Activated CD8-positive, alpha-beta memory T cell treated with anti-CD3 and anti-CD28 coated beads, Interleukin-2, amount 50 U/mL, for 24 hours (primary cell): ENCODE measurements at regions not wholly inside any gene's neighbourhood (a gene's known extent, or its start where the extent isn't known, plus 50 kb on each side); places are given as distances from the start of the nearest gene placed in this dataset.

Experiments used
- DNase-seq: peaks from one replicate; pipeline ENCODE4 v3.0.0-alpha.2; 2020; ENCODE audit errors: extremely low read depth

DNA sequence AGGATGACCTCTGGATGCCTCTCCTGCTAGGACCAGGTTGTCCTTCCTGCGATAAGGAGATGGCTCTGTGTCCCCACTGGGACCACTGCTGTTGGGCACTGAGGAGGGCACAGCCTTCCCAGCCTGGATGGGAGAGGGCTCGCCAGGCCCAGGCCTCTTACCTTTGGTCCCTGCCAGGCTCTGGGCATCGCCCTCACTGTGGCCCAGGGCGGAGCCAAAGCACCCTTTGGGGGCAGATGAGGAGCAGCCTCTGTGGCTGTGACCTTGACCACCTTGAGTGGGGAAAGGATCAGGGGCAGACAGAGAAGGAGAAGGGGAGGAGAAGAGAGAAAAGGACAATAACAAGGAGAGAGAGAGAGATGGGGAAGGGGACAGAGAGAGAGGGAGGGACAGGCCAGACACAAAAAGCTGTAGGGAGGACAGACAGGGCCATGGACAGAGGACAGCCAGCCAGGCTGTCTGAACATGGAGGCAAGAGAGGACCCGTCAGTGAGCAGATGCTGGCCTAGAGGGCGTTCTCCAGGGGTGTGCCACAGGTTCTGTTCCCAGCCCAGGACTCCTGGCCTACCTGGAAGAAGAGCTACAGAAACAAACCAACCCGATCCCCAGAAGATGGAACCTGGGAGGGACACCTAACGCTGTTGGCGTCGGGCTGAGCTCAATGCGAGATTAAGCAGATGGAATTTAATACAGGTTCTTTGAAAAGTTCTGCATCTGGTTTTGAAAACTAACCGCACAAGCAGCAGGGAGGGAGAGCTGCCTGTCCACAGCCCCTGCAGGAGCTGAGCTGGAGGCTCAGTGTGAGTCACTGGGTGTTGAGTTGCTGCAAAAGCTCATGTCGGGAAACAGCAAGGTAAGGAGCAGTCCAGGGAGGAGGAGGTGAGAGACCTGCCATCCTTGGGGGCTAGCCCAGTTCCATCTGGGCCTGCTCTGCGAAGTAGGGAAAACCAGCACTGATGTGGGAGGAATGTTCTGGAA, 262.1 kb downstream of the PTPRU start:
- DNase-seq = no peak

DNA sequence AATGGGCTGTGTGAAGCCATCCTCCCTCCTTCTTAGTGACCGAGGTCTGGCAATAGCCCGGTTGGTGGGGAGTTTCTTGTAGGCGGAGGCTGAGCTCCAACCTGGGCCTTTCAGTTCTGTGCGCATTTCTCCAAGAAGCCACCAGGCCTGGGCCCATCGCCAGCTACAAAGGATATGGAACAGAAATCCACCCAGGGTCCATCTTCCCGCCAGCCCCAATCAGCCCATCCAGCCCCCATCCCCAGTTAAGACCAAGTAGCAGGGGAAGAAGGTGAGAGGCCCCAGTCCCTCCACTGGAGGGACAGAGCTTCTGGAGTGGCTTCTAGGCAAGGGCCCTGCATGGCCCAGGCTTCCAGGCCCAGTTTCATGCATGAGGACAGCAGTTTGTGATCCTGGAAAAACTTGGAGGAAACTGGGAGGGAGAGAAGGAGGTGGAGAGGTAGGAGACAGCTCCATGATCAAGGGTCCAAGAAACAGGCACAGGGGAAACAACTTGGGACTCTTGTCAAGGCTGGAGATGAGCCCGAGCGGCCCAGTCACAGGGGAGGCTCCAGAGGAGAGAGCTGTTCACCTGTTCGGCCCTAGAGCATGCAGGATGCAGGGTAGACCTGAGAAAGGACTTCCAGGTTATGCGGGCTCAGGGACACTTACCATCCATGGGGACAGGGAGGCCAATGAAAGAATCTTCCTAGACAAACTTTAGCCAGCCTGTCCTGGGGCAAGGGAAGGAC, 261.2 kb downstream of the PTPRU start:
- DNase-seq = no peak

DNA sequence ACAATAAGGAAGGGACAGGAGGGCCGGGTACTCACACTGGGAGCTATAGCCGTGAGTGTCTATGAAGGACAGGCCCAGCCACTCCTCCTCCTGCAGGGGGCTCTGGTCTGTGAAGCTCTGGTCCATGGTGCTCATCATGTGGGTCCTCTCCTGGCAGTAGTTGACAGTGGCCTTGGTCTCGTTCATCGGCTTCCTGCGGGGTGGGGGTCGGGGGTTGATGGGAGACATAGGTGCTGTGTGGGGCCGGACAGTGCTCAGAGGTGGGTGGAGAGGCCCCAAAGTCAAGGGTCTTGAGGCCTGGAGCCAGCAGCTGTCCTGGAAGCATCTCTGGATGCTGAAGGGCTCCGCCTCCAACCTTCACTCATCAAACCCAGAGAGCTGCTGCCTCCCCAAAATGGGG, 260.4 kb downstream of the PTPRU start:
- no peak for DNase-seq

DNA sequence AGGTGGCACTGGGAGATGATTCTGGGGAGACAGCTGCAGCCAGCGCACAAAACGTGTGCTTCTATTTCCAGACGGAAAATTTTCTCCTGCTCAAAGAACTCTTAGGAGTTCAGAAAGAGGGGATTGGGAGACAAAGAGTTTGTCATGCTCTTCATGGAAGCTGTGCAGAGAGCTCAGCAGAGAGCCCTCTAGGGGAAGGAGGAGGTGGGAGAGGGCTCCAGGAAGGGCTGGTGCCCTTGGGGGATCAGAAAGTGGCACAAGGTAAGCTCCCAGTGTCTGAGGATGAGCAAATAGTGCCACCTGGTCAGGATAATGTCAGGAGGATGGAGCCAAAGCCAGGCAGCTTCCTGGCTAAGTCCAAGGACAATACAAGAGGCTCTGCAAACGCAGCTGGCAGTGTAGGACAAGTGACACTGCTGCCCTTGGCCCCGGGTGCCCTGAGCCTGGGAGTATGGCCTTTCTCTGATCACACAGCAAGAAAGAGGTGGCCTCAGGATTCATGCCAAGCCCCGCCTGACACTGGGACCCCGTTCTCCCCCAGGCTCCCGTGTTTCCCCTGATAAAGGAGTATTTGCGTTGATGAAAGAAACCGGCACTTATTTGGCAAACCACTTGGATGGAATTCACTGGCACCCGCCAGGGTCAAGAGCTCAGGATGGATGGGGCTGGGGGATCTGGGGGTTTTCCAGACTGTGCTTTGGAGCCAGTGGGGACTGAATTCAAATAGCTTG, 254.0 kb downstream of the PTPRU start:
- no peak for DNase-seq

DNA sequence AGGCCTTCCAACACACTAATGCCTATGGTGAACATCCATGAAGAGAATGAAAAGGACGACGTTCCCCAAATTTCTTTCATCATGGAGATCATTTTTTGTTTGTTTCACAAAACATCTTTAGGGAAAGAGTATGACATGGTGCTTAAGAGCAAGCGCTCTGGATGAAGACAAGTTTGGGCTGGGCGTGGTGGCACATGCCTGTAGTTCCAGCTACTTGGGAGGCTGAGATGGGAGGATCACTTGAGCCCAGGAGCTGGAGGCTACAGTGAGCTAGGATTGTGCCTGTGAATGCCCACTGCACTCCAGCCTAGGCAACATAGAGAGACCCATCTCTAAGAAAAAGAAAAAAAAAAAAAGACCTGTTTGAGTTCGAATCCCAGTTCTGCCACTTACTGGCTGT, 253.1 kb downstream of the PTPRU start:
- DNase-seq = no peak

DNA sequence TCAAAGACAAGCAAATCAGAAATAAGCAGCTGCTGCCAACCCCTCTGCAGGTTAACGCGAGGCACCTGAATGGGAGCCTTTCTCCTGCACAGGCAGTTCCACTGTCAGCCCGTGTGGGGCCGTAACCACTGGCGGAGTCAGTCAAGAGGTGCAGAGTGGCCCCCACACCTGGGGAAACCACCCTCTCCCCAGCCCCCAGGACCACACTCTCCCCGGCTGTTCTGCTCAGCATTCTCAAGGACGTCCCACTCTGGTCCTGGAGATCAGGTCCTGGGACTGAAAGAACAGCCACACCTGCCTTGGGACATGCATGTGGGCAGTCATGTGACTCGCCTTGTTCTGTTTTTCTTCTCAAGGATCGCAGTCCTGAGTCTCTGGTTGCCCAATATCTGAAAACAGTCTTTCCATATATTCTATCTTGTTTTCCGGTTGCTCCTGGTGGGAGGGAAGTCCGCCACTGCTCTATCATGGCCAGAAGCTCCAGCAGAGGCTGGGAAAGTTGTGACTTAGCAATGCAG, 252.5 kb downstream of the PTPRU start:
- no peak for DNase-seq

DNA sequence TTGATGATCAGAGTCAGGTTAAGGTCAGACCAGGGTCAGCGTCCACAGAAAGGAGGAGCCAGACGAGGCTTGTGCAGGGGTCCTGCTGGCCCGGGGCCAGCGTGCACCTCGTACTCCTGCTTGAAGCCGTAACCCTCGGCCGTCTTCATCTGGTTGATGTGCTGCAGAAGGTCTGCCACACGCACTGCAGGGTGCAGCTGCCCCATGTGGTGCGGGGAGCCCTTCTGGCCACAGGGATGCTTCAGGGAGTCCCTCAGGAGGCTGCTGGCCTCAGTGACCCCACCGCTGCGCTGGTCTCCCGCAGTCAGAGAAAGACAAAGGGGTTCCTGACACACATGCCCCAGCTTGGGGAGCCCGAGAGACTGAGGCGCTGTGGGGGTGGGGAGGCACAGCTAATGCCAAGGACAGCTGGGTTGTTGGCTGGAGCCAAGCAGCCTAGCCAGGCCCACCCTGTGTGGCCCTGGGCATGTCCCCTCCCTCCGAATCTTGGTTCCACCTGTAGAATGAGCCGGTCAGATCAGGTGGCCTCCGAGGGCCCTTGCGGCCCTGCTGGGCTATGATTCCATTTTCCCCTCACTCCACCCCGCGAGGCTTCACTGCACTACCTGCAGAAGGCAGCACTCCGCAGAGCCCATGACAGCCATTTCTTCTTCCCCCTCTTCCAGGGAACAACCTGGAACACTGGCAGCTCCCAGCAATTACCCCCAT, 251.9 kb downstream of the PTPRU start:
- no peak for DNase-seq

DNA sequence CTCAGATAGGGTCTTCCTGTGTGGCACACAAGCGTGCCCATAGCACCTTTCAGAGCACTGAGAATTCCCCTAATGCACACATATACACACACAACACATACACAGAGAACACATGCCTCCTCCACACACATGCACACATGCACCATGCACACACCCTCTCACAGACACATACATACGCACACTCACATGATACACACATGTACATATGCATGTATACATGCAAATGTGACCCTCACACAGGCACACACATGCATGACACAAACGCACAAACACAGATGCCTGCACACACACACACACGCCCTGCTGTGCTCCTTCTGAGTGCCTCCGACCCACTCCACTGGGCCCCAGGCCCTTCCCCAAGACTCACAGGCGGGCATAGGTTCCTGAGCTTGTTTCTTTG, 251.0 kb downstream of the PTPRU start:
- no peak for DNase-seq

DNA sequence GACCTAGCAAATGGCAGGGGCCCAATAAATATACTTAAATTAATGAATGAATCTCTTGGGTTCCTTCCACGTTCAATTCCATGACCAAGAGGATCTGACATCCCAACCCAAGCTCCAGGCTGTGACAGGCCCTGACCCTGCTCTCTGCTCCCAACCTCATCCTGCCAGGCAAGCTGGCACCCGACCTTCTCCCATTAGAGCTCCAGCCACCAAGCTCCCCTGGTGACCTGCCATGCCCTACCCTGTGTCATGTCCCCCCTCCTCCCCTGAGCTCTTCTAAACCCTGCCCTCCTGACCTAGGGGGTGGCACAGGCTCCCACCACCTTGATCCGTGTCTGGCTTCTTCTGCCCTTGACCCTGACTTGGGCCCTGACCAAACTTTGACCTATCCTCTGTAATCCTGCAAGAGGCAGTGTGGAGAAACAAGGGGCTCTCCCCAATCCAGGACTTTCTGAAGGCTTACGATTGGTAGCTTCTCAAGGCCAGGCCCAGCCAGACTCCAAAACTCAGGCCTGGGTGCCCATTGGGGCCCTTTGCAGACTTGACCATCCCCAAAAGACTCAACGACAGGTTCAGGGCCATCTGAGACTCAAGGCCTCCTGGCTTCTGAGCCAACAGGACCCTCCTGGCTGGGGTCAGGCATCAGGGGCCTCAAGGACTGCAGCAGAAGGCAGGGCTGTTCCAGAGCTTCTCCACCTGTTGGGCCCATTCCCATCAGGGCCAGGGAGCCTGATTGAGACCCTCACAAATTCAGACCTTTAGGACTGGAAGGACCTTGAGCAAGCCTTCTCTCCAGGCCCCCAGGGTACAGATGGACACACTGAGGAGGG, 249.0 kb downstream of the PTPRU start:
- DNase-seq = no peak

DNA sequence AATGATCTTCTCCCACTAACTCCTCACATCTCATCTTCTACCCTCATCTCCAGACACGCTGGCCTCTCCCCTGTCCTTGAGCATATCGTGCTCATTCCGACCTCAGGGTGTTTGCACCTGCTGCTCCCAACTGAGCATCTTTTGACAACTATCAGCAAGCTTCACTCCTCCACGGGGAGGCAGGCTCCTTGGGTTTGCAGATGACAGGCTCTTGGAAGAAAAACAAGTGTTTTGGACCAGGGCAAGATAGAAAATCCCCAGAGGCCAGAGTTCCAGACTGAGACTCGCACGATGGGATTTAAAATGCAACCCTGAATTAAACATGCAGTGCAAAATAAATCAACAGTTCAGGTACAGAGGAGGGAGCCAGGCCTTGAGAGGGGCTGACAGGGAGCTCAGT, 246.7 kb downstream of the PTPRU start:
- DNase-seq = no peak

DNA sequence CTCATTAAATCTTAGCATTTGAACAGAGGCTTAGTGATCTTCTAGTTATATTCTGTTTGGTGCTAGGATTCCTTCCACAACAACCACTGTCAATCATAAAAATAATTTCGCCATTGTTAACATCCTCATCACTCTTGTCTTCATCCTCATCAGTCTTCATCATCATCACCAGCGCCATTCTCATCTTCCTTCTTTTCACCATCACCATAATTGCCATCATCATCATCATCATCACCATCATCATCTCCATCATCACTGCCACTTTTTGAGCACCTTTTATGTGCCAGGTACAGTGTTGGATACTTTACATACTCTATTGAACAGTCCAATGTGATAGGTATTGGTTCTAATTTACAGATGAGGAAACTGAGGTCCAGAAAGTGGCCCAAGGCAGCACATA, 245.7 kb downstream of the PTPRU start:
- no peak for DNase-seq

DNA sequence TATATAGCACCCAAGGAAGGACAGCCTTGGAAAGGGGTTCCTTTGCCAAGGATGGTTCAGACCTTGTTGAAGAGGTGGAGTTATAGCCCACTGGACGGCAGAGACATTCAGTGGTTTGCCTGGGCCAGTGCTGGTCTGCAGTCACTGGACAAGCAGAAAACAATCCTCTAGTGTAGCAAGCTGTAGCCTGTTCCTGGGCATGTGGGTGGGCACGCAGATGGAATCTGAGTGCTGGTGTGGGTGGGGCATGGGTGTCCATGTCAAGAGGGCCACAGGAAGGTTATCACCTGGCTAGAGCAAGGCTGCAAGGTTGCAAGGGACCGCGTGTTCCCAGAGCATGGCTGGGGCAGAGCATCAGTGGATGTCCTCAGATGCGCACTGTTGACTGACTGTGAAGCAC, 244.7 kb downstream of the PTPRU start:
- no peak for DNase-seq

DNA sequence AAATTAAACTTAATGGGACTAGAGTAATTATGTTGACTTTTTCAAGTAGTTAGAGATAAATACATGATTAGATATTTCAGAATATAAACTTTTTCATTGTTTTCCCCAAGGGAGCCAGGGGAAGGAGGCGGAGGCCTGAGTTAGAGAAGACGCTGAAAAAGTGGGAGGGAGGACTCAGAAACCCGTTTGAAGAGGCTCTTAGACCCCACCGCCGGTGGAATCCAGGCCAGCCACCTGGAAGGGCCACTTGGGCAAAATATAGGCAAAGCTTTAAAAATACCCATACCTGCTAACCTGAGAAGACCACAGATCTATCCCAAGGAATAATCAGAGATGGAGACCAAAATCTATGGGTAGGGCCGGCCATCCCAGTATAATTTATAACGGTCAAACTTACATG, 242.6 kb downstream of the PTPRU start:
- DNase-seq = no peak

DNA sequence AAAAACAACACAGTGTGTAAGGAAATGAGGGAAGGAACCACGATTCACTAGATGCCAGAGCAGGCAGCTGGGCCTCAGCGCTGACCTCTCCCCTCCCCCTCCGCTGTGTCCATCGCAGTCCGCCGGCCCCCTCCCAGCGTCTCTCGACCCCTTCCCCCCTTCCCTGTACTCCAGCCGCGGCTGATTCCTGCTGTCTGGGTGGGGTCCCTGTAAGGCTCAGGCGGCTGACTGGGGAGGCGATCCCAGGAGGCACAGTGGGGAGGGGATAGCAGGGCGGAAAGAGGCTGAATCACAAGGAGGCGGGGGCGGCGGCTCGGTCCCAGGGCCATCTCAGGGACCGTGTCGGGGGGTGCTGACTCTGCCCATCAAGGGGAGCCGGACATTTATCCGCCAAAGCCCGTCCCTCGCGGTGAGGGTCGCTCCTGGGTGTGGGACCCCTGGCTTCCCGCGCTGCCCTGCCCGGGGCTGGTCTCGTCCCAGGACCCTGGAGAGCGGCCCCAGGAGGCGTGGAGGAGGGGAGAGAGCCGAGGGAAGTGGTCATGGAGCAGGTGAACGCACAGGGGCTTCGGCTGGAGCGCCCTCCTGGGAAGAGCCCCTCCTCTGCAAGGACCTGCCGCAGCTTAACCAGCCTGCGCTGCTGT, 241.9 kb downstream of the PTPRU start:
- no peak for DNase-seq

DNA sequence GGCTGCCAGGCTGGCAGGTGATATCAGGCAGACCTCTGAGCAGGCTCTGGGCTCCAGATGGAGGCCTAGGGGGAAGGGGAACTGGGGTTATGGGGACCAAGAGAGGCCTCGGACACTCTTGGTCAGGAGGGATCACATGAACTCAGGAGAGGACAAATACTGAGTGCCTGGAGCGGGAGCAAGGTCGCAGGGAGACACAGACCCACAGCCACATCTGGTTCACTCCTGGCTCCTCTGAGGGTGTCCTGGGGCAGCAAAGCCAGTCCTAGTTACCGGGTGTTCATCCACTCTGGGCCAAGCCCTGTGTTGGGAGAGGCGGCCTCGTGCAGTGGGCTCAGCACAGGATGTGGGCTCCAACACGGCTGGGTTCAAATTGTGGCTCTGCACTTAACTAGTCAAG, 239.0 kb downstream of the PTPRU start:
- no peak for DNase-seq

DNA sequence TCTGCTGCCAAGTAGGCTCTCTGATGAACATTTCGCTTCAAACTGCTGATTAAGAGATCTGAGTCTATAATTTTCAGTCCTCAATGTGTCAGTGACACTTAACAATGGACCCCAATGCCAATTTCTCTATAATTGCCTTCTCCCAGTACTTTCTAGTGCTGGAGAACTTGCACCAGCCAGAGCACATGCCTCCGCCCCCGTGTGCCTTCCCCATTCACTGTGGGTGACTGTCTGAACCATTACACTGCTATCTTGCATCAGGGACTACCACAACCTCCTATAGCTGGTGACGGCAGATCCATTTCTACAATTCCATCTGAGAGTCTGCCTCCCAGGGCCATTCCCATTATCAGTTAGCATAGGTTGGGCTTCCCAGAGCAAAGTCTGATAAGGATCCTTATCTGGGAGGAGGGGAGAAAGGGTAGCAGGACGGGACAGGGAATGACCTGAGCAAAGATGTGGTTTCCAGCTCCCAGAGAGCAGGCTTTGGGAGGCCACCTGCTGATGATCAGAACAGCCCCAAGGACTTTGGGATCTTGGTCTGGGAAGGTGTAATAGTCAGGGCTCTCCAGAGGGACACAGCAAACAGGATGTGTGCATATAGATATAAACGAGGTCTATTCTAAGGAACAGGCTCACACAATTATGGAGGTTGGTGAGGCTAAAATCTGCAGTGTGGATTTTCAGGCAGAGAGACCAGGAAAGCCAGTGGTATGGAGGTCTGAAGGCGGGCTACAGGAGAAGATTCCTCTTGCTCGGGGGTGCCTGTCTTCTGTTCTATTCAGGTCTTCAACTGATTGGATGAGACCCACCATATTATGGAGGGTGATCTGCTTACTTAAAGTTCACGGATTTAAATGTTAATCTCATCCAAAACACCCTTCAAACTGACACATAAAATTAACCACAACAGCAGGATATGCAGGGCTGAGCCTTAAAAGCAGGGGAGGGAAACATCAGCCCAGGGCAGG, 238.2 kb downstream of the PTPRU start:
- no peak for DNase-seq

DNA sequence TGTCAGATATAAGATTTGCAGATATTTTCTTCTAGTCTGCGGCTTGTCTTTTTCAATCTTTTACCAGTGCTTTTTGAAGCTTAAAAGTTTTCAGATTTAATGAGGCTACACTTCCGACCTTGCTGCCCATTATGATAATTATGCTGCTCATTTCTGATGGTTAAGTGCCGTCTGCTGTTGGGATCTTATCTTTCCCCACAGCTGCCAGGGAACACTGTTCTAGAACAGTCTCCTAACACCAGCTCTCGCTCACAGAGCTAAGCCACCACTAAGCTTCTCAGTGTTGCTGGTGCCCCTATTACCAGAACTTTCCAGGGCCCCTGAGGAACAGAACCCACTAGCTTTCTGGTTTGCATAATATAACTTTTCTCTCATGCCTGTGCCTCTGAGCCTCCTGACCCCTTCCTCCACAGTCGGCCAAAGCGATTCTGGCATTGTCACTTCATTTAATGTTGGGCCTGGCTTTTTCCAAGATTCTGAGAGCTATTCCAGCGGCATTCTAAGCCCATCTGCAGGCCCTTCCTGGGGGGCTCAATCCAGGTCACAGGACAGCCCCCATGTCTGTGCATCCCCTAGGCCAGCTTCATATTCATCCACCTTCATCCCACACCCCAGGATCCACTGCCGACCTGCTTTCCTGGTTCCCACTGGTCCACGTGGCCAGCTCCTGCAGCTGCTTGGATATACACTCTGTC, 237.0 kb downstream of the PTPRU start:
- no peak for DNase-seq
